GM23338 (cell line): ENCODE measurements at regions not wholly inside any gene's neighbourhood (a gene's known extent, or its start where the extent isn't known, plus 50 kb on each side); places are given as distances from the start of the nearest gene placed in this dataset.
A peak's percentile ranks its signal among the peaks of the same experiment; 100 is the strongest.

Experiments used
- ATAC-seq: fragments of 200-7000 bp; cut with Tn5 transposase; 3 replicates; pipeline ENCODE4 v1.9.1; 2020
- DNase-seq: peaks from one replicate; pipeline ENCODE4 v3.0.0-alpha.2; 2015; ENCODE audit warnings: low spot score
- H2AFZ ChIP-seq: fragments of 200-600 bp; sonication (generic); 2 replicates; pipeline ENCODE4 v1.8.0; 2016; ENCODE audit warnings: antibody characterized with exemption, mild to moderate bottlenecking, moderate library complexity
- H3F3A ChIP-seq: fragments of 200-600 bp; sonication (generic); replicated peaks from 2 replicates; pipeline ENCODE4 v1.8.0; 2017; ENCODE audit warnings: antibody characterized with exemption, mixed run types, low read depth
- H3K27ac ChIP-seq: fragments of 200-600 bp; sonication (generic); 2 replicates; pipeline ENCODE4 v1.6.1; 2016; ENCODE audit warnings: low read depth
- H3K27me3 ChIP-seq: fragments of 200-600 bp; sonication (generic); 2 replicates; pipeline ENCODE4 v1.8.0; 2016; ENCODE audit warnings: mild to moderate bottlenecking, mixed run types, moderate library complexity; ENCODE audit not compliant: insufficient read depth
- H3K36me3 ChIP-seq: fragments of 200-600 bp; sonication (generic); 2 replicates; pipeline ENCODE4 v1.8.0; 2016; ENCODE audit warnings: mild to moderate bottlenecking; ENCODE audit not compliant: insufficient read depth
- H3K4me1 ChIP-seq: fragments of 200-600 bp; sonication (generic); 2 replicates; pipeline ENCODE4 v1.8.0; 2016; ENCODE audit warnings: mild to moderate bottlenecking, moderate library complexity; ENCODE audit not compliant: insufficient read depth
- H3K4me2 ChIP-seq: fragments of 200-600 bp; sonication (generic); 2 replicates; pipeline ENCODE4 v1.7.1; 2017; ENCODE audit warnings: mixed run types
- H3K4me3 ChIP-seq: fragments of 200-600 bp; sonication (generic); 2 replicates; pipeline ENCODE4 v1.6.1; 2016; ENCODE audit warnings: mixed run types
- H3K79me2 ChIP-seq: fragments of 200-600 bp; sonication (generic); replicated peaks from 2 replicates; pipeline ENCODE4 v1.8.0; 2017; ENCODE audit warnings: mild to moderate bottlenecking; ENCODE audit not compliant: insufficient read depth
- H3K9me2 ChIP-seq: fragments of 200-600 bp; sonication (generic); 2 replicates; pipeline ENCODE4 v1.8.0; 2017; ENCODE audit not compliant: insufficient read depth
- H4K20me1 ChIP-seq: fragments of 200-600 bp; sonication (generic); replicated peaks from 2 replicates; pipeline ENCODE4 v1.8.0; 2017; ENCODE audit warnings: mild to moderate bottlenecking; ENCODE audit not compliant: insufficient read depth
- H3K27ac Mint-ChIP-seq: 2 replicates; pipeline ENCODE4 v1.8.0; 2020; ENCODE audit warnings: inconsistent platforms, mild to moderate bottlenecking, moderate library complexity, mixed read lengths
- H3K27me3 Mint-ChIP-seq: 3 replicates; pipeline ENCODE4 v1.8.0; 2022; ENCODE audit warnings: low read depth, mild to moderate bottlenecking, moderate library complexity, mixed read lengths, inconsistent platforms; ENCODE audit not compliant: insufficient read depth, poor library complexity
- H3K36me3 Mint-ChIP-seq: 3 replicates; pipeline ENCODE4 v1.8.0; 2021; ENCODE audit warnings: low read depth, mild to moderate bottlenecking, inconsistent platforms, moderate library complexity, mixed read lengths
- H3K4me1 Mint-ChIP-seq: 3 replicates; pipeline ENCODE4 v1.8.0; 2020; ENCODE audit warnings: mild to moderate bottlenecking, inconsistent platforms, mixed read lengths
- H3K4me3 Mint-ChIP-seq: 3 replicates; pipeline ENCODE4 v1.8.0; 2021; ENCODE audit warnings: moderate library complexity, mild to moderate bottlenecking, inconsistent platforms, mixed read lengths
- H3K9me3 Mint-ChIP-seq: 3 replicates; pipeline ENCODE4 v1.8.0; 2020; ENCODE audit warnings: moderate library complexity, mild to moderate bottlenecking, inconsistent platforms, mixed read lengths
- CREB1 ChIP-seq: fragments of 250-450 bp; sonication (Bioruptor Pico); IDR thresholded peaks from 2 replicates; pipeline ENCODE4 v1.5.0; 2020; ENCODE audit warnings: low read depth, mild to moderate bottlenecking, moderate library complexity
- CTCF ChIP-seq, 2 experiments: fragments of 200-600 bp in 1 of 2; sonication (generic) in 1 of 2; conservative IDR thresholded peaks; 2 replicates each; pipeline versions ENCODE4 v1.5.1 to v1.6.1; 2016 to 2017; ENCODE audit warnings: antibody characterized with exemption in 2 of 2, low read depth in 2 of 2, mild to moderate bottlenecking in 2 of 2, moderate library complexity in 1 of 2
- EZH2 ChIP-seq: fragments of 200-600 bp; sonication (generic); IDR thresholded peaks from one replicate; pipeline ENCODE4 v1.8.0; 2017; ENCODE audit warnings: antibody characterized with exemption, mild to moderate bottlenecking, low read depth; ENCODE audit not compliant: unreplicated experiment
- EZH2phosphoT487 ChIP-seq: fragments of 200-600 bp; sonication (generic); IDR thresholded peaks from one replicate; pipeline ENCODE4 v1.8.1; 2018; ENCODE audit warnings: antibody characterized with exemption; ENCODE audit not compliant: unreplicated experiment
- NANOG ChIP-seq: IDR thresholded peaks from 2 replicates; pipeline ENCODE4 v1.6.1; 2016; ENCODE audit warnings: antibody characterized with exemption, borderline replicate concordance
- POLR2AphosphoS5 ChIP-seq: IDR thresholded peaks from 2 replicates; pipeline ENCODE4 v1.6.1; 2016; ENCODE audit warnings: antibody characterized with exemption, low read depth
- REST ChIP-seq: IDR thresholded peaks from one replicate; pipeline ENCODE4 v1.6.1; 2018; ENCODE audit warnings: antibody characterized with exemption; ENCODE audit not compliant: unreplicated experiment
- ZNF114 ChIP-seq: fragments of 250-450 bp; sonication (Bioruptor Pico); IDR thresholded peaks from 2 replicates; pipeline ENCODE4 v1.5.0; 2020; ENCODE audit warnings: mild to moderate bottlenecking, moderate library complexity
- ZNF462 ChIP-seq: fragments of 250-450 bp; sonication (Bioruptor Pico); IDR thresholded peaks from 2 replicates; pipeline ENCODE4 v1.5.0; 2020; ENCODE audit warnings: mild to moderate bottlenecking, moderate library complexity

- Histone ChIP-seq H3K27ac (0 out of 2 replicates have a peak overlapping the region, but pooled peaks have one; percentile 60), H3K4me1 (peaks cover 13% of the 10 kb centered on the region; the same call in 1 of the 2 replicates), H3K4me2 (no peak overlapping the region; the same call in 1 of the 2 replicates), H3K36me3 (peaks cover 5% of the 10 kb centered on the region; the same call in 1 of the 2 replicates), H3K27me3 (no peaks in the 10 kb centered on the region), H3F3A (no peaks in the 10 kb centered on the region), H2AFZ (peak overlapping the region; percentile 96), H3K4me3 (no peak overlapping the region), H3K79me2 (peaks cover 3% of the 10 kb centered on the region; the same call in 1 of the 2 replicates), H4K20me1 (no peaks in the 10 kb centered on the region), H3K9me2 (peaks cover 4% of the 10 kb centered on the region; the same call in 1 of the 2 replicates)
- peak; percentile 87 for DNase-seq
- ATAC-seq, result peak; percentile 100
- TF ChIP-seq CREB1 (CRISPR knock-in tag) (no peak), ZNF114 (CRISPR knock-in tag) (no peak), EZH2 (no peak), POLR2AphosphoS5 (no peak), ZNF462 (CRISPR knock-in tag) (peak; percentile 19; the same call in 1 of the 2 replicates), EZH2phosphoT487 (no peak), REST (no peak), CTCF (conservative IDR thresholded peaks at IDR 0.05; ENCODE audit: low read depth in 2 of 2) (peak; percentile 80 to 91), NANOG (no peak)
- H3K27ac Mint-ChIP-seq, result peak overlapping the region; percentile 60; the same call in 1 of the 2 replicates
- peaks cover 22% of the 10 kb centered on the region; the same call in 2 of the 3 replicates for H3K36me3 Mint-ChIP-seq
- no peak overlapping the region for H3K4me3 Mint-ChIP-seq
- peaks cover 3% of the 10 kb centered on the region for H3K27me3 Mint-ChIP-seq
- H3K4me1 Mint-ChIP-seq, result peaks cover 6% of the 10 kb centered on the region; the same call in 2 of the 3 replicates
- H3K9me3 Mint-ChIP-seq, result peaks cover 17% of the 10 kb centered on the region
Measured at GRCh38 chr4:130563185-130563888, 1467.4 kb downstream of the C4orf33 start.
